CD4-positive, alpha-beta T cell treated with Interleukin-21 for 1 hour (primary cell): ENCODE measurements at regions not wholly inside any gene's neighbourhood (a gene's known extent, or its start where the extent isn't known, plus 50 kb on each side); places are given as distances from the start of the nearest gene placed in this dataset.
A peak's percentile ranks its signal among the peaks of the same experiment; 100 is the strongest.

Experiments
- DNase-seq: peaks from one replicate; pipeline ENCODE4 v3.0.0-alpha.2; 2020

DNA sequence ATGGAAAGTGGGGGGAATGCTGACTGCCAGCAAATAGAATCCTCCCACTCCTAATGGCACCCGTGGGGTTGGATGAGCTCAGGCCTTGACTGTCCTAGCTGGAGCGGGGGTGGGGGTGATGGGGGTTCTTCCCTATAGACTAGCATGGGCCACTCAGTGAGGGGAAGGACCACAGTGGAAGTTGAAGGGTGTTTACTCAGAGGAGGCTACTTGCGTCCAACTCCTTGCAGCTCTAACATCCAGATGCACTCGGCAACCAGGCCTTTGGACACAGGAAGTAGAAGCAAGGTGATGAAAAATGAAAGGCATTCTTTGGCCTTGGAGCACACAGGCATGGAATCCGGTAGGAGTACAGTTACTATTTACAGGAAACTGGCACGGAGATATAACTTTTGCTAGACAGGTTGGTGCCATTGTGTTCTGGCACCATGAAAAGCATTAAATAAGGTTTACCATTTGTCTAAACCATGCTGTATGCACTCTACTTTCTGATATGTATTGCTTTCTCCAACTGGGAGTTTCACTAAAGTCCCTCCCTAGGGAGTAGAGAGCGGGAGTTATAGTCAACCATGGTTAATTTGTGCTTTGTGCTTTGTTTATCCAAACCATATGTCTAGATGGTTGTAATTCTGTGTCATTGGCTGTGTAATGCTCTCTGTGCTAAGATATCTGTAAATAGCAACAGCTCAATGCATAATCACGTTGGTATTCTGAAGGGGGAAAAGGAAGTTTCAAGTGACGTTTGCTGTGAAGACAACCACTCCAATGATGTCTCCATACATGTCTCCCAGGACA is 125.3 kb downstream of the TSHZ3 start:
- no peak for DNase-seq

DNA sequence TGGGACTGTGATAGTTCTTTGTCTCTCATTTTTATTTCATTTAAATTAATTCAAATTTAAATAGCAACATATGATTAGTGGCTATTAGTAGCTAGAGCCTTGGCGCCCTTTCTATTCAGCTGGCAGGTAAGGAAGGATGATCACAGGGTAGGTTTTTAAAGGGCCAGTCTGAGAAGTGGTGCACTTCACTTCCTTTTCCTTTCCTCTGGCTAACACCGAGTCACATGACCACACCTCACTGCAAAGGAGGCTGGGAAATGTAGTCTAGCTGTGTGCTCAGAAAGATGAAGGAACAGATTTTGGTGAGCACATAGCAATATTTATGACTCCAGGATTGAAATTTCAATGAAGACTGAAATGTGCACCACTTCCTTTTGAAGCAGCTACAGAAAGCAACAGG is 128.7 kb downstream of the TSHZ3 start:
- peak; percentile 66 for DNase-seq

DNA sequence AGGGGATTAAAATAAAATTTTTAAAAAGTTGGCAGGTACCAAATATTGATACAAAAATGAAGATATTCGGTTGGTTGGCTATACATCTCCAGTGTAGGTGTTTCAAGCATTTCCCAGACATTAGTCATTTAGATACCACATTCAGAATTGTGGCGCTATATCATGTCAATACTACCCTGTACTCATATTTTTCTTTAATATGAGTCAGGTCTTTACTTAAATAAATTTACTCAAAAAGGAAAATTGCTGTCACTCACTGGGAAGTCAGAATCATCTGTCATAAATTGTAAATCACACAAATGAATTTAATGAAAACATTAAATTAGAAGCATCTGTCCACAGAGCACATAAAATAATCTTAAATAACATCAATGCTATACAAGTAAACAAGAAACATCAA is 134.2 kb downstream of the TSHZ3 start:
- no peak for DNase-seq

DNA sequence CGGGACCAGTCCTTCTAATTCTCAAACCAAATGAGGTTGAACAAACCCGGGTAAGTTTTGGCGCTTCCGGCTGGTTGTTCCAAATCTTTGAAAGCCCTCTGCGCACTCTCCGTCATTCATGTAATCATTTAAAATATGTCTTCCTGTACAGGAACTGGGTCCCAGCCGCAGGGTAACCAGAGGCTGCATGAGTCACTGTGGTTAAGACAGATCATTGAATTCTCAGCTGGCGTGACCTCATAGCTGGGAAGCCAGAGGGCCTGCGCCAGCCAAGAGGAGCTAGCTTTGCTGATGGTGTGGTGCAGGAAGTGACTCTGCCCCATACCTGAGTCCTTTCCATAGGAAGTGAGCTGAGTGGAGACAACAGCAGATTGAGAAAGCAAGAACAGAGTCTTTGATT is 135.2 kb downstream of the TSHZ3 start:
- DNase-seq = peak; percentile 90

DNA sequence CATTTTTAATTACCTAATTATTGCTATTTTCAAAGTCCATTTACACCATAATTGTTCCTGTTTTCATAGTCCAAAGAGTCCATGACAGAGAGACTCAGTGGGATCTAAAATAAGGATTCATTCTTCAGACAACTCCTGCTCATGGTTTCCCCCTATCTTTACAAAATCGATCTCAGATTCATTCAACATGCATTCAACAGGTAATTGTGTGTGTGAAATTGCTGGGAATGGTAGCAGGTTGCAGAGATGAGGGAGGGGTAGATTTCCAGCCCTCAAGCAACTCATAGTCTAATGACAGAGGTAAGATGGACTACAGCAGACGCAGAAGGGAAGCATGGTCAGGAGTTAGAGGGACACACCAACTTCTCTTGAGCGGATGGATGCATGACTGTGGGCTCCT is 138.1 kb downstream of the TSHZ3 start:
- DNase-seq = no peak

DNA sequence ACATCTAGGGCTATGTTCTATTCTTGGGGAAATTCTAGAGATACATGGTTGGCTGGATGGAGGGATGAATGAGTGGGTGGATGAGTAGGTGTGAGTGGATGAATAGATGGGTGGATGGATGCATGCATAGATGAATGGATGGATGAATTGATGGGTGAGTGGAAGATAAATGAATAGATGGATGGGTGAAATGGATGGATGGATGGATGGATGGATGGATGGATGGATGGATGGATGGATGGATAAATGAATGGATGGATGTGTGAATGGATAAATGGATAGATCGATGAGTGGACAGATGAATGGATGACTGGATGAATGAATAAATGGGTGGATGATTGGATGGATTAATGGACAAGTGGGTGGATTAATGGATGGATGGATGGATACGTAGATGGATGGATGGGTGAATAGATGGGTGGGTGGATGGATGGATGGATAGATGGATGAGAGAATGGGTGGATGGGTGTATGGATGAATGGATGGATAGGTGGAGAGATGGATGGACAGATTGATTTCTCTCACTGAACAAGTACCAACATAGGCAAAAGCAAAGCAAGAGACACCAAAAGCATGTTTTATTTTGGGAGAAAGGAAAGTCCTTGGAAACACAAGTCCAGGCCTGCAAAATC is 143.2 kb downstream of the TSHZ3 start:
- DNase-seq = no peak

DNA sequence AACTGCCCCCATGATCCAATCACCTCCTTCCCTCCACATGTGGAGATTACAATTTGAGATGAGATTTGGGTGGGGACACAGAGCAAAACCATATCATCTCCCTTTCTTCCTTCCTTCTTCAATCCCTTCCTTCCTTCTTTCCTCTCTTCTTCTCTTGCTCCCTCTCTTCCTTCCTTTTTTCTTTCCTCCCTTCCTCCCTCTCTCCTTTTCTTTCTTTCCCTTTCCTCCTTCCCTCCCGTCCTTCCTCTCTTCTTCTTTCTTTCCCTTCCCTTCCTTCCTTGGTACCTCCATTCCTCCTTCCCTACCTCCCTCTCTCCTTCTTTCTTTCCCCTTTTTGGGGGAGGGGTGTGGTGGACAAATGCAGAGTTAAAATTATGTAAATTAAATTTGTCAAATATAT is 145.1 kb downstream of the TSHZ3 start:
- DNase-seq = no peak

DNA sequence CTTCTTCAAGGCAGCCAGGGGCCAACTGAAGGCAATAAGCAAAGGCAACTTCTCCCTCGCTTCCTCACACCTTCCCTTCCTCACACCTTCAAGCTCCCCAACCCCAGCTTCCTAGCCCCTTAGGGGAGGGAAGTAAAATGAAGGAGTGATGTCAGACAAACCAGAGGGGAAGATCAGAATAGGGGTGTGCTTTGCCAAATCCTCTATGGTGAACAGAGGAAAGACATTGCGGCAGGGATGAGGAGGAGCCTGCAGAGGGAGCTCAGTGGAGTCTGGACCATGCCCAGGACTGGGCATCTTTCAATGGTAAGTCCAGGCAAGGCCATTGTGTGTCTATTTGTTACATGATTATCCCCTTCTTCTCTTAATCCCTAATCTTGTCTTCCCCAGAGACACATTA is 164.0 kb downstream of the TSHZ3 start:
- no peak for DNase-seq

DNA sequence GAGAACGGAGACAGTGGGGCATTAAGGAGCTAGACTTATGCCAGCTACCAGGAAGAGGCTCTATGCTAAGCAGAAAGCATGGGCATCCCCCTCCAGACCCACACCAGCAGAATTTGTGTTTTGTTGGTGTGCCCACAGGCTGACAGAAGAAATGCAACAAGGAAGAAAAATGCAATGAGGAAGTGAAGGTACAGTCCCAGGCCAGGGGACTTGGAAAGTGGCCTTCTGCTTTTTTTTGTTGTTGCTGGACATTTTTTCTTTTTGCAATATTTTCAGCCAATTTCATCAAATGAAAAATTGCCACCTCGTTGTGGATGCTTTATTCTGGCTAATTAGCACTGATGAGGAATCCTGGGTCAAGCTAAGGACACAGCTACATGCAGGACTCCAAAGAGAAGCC is 167.7 kb downstream of the TSHZ3 start:
- no peak for DNase-seq

DNA sequence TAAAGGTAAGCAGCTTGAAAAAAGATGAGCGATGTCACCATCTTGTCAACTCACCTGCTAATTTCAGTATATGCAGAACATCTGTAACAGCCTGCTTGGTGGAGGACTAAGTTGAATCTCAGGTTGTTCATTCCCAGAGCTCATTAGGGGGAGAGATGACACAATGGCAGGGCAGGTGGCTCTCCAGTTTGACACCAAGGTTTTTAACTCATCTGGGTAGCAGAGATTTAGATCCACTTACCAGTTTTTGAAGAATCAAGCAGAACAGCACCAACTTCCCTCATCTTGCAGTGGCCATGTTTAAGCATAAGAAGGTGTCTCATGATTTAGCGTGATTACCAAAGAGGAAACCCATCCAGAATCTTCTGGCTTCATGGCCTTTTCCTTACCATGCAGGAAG is 168.3 kb downstream of the TSHZ3 start:
- DNase-seq = no peak

DNA sequence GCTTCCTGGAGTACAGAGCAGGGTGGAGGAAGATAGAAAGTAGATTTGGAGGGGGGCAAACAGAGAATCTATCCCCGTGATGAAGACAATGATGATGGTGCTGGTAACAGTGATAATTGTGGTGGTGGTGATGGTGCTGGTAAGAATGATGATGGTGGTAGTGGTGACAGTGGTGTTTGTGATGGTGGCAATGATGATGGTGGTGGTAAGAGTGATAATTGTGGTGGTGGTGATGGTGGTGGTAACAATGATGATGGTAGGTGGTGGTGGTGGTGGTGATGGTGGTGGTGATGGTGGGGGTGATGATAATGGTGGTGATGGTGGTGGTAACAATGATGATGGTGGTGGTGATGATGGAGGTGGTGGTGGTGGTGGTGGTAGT is 169.8 kb downstream of the TSHZ3 start:
- DNase-seq = no peak

DNA sequence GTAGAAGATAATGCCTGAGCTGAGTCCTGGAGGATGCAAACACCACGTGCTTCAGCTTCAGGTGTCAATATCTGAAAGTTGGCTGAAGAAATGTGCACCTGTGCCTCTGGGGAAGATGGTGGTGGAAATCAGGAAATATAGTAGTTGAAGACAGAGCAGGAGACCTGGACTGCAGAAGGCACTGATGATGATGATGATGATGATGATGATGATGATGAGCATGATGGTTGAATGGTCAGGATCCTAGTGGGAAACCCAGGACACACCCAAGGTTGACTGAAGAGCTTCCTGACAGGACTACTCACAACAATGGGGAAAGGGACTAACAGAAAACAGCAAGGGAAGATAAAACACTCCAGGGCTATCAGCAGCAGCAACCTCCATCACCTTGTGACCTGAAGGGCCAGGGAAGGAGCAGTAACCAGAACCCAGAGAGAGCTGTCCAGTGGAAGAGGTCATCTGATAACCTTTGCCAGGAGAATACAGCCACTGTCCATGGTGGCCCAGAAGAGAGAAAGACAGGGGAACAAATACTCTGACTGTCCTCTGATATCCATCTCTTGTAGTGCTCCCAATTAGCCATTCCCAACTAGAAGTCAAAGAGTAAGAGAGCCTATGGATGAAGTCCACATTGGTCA is 170.3 kb downstream of the TSHZ3 start:
- no peak for DNase-seq

DNA sequence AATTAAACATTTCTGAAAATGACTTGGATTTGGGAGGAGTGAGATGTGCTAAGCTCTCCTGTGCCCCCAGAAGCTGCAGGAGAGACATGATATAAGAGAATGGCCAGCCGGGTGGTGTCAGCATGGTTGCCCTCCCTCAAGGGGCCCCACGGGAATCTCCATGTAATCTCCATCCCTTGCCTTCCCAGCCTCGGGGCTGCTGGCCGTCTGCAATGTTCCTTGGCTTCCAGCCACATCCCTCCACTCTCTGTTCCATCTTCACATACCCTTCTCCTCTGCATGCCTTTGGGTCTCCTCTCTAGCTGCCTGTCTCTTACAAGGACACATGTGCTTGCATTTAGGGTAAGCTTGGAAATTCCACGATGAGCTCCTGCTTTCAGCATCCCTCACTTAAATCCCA is 172.0 kb downstream of the TSHZ3 start:
- DNase-seq = no peak

DNA sequence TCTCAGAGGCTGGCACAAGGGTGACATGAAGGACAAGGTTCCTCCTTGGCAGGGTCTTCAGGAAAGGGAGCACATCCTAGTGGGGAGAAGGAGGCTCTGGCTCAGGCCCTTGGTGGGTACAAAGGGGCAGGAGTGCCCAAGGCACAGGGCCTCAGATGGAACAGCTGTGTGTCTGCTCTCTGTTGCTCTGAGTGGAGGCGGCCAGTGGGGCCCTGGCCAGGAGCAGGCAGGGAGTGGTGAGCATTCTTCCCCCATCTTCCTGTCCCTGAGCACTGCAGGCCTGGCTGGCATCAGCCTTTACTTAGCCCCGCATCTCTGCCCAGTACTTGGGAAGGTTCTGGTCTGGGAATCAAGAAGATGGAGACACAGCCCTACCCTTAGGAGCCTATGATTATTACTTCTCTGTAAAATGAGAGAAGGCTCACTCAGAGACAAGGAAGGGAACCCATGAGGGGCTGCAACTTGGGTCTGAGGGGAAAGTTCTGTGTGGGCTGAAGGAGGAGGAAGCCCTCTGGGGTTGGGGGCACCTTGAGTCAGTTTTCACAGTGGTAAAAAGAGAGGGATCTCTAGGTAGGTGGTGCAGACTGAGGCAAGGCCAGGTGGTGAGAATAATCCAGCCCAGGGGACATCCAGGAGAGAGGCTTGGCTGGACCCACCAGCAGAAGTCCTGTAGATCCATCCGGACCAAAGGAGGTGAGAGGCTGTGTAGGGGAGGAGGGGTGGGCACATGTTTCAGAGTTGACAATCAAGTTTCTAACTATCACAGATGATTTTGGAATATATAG is 173.5 kb downstream of the TSHZ3 start:
- no peak for DNase-seq

DNA sequence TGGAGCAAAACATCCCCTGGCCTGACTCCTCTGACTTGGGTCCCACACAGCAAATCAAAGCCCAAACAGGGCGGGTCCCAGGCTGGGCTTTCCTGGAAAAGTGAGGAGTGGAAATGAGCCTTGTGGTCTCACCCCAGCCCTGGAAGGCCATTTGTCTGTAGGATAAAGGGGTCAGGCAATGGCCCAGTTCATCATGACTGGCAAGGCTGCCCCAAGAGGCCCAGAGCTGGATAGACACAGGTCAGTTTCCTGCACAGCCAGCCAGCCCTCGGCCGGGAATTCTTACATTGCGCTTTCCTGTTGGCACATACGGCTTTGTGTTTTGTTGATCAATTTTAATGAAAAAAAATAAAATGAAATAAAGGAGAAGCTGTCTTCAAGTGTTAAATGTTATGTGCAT is 174.3 kb downstream of the TSHZ3 start:
- DNase-seq = no peak

DNA sequence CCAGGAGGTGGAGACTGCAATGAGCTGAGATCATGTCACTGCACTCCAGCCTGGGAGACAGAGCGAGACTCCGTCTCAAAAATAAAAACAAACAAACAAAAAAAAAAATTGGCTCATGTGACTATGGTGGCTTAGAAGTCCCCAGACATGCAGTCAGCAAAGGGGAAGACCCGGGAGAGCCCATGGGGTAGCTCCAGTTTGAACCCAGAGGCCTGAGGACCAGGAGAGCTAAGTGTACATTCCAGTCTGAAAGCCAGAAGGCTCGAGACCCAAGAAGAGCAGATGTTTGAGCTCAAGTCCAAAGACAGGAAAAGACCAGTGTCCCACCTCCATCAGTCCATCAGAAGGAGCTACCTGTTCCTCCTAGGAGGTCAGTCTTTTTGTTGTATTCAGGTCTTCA is 175.2 kb downstream of the TSHZ3 start:
- no peak for DNase-seq

DNA sequence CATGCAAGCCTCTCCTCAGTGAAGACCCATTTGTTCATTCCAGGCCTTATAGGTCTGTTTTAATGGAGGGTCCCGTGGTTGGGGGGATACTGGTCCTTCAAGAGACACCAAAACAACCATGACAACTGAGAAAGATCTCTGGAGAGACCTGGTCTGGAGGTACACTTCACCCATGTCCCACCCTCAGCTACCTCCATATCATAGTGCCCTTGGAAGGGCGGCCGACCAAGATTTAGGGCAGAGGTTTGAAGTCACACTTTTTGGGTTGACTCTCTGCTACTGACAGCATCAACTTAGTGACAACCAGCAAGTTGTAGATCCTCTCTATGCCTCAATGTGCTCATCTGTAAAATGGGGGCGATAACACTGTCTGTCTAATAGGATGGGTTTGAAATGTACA is 177.3 kb downstream of the TSHZ3 start:
- DNase-seq = no peak

DNA sequence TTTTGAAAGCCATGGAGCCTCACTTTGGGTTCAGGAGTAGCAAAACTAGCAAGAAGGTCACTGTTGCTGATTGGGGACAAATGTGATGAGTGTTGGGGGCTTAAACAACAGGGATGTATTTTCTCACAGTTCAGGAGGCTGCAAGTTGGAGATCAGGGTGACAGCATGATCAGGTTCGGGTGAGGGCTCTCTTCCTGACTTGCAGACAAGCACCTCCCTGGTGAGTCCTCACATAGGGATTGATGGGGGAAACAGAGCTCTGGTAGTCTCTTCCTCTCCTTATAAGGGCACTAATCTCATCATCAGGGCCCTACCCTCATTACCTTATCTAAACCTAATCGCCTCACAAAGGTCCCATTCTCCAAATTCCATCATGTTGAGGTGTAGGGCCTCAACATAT is 179.2 kb downstream of the TSHZ3 start:
- DNase-seq = no peak

DNA sequence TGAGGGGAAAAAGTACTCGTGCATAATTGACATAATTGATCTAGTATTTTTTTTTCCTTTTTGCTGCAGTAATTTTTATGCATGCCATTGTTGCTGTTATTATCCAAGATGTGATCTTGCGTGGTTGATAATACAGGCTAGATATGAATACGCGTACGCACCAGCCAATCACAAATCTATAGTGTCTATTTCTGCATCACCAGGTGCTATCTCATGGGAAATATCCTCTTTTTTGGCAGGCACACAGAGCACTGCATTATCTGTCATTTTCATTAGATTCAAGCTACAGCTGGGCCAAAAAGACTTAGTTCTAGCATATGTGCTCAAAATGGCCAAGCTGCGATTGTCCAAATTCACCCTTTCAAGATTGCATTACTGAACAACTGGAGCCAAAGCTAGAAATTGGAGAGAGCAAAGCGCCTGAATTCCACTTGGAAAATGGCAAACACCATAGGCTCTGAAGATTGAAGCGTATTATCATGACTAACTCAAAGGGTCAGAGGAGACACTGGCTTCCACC is 181.1 kb downstream of the TSHZ3 start:
- no peak for DNase-seq

DNA sequence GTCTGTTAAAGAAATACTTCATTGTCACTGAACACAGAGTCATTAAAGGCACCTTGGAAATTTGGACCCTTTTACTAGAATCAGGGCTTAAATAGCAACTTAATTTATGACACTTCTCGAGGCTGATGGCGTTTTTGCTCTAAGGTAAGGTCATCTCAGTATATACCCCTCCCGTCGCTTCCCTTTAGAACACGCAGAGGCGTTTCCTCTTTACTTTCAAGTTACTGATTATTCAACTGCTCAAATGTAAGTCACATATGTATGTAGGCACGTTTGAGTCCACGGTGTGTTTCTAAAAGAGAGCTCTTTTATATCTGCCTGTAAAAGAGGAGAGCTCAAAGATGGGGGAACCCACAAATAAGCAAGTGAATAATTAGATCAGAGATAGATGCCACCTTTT is 181.5 kb downstream of the TSHZ3 start:
- DNase-seq = no peak

DNA sequence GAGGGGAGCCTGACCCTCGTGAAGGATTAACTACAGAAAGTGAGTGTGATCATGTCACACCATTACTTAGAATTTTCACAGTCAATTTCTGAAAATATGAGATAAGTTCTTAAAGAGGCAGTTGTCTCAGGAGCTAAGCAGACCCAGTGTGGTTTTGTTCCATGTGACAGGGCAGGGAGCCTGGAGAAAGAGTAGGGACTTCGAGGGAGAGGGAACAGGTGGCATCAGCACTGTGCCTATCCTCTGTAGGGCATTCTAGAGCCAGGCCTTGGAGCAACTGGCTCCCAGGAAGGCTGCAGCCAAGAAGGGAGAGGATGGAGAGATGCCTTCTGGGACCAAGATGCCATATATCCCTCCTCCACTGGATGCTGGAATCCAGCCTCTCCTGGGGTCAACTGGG is 183.0 kb downstream of the TSHZ3 start:
- no peak for DNase-seq

DNA sequence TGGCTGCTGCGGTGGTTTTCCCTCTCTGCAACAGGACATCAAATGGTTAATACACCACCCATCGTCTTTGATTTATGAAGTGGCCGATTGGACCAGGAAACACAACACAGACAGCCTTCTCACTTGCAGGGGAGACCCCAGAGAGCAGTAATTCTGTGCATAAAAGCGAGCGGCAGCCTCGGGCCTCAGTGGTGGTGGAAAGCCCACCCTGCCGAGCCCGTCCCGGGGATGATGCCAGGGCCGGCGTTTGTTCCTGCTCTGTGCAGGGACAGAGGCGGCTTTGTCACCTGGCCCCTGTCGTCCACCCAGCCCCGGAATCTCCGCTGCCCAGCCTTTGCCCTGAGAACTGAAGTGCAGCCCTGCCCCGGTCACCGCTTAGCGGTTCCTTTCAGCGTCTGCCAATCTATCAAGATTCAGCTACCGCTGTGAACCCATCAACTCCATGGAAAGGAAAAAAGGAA is 184.4 kb downstream of the TSHZ3 start:
- DNase-seq = no peak

DNA sequence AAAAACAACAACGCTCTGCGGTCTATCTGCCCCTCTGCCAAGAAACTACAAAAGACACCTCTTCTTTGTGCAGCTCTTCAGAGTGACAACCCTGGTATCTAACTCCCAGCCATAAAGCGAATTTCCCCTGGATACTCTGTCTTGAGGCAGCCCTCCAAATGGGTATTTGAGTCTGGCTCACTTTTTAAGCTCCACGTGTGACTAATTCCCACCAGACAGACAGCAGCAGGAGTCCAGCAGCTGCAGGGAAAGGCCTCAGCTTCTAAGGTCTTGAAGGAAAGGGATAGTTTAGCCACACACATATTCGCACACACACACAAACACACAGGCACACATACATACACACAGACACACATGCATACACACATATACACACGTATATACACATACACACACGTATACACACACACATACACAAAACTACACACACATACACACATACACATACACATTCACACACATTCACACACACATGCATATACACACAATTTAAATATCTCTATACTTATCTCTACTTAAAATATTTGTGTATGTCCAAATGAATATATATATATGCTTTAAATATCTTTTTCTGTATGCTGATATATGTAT is 188.8 kb downstream of the TSHZ3 start:
- DNase-seq = no peak
